ENCODE measurements at regions not wholly inside any gene's neighbourhood (a gene's known extent, or its start where the extent isn't known, plus 50 kb on each side); places are given as distances from the start of the nearest gene placed in this dataset.

DNA sequence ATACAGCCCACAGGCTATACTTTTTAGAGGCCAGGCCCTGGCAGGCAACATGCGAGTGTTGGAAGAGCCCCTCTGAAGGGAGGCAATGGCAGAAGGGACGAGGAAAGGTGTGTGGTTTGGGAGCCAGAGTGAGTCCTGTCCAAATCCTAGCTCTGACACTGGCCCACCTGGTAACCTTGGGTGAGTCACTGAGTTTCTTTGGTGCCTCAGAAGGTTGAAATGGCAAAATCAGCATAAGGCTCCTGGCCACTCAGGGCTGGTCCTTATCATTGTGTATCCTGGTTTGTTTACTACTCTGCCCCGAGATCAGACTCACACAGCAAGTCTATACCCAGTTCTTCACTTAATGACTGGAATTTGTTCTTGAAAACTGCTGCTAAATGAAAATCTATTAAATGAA, 71.4 kb upstream of the TLE3 start:
- no peak for TF ChIP-seq GATA2 (IDR thresholded peaks at IDR 0.05; ENCODE audit: low read depth, low read length)
- no peak for TF ChIP-seq GATA3 (IDR thresholded peaks at IDR 0.05; ENCODE audit: low read depth, low read length)
